ENCODE measurements at regions not wholly inside any gene's neighbourhood (a gene's known extent, or its start where the extent isn't known, plus 50 kb on each side); places are given as distances from the start of the nearest gene placed in this dataset.
A peak's percentile ranks its signal among the peaks of the same experiment; 100 is the strongest.

DNA sequence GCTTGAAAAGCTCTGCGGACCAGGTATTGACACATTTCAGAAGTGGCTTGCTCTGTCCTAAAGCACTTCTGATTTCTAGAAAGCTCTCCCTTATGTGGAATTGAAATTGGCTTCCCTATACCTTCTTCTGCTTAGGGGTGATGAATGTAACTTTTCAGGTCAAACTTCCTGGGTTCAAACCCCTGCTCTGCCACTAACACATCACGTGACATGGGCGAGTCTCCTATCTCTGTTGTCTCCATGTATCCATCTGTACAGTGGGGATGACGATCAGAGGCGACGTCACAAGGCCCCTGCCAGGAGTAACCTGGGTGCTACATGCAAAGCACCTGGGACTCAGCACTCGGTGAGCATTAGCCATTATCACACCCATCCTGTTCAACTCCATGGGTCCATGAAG is 73.7 kb upstream of the PIWIL1 start:
- CTCF ChIA-PET, result no interaction called here
- TF ChIP-seq LEF1 (IDR thresholded peaks at IDR 0.05; ENCODE audit: borderline replicate concordance) (no peak), FOXA1 (IDR thresholded peaks at IDR 0.05) (no peak), FOXK2 (IDR thresholded peaks at IDR 0.05) (no peak), TARDBP (IDR thresholded peaks at IDR 0.05) (no peak), NFRKB (IDR thresholded peaks at IDR 0.05) (no peak), BHLHE40 (IDR thresholded peaks at IDR 0.05; ENCODE audit: borderline replicate concordance) (no peak), SUZ12 (IDR thresholded peaks at IDR 0.05) (no peak), FOXM1 (IDR thresholded peaks at IDR 0.05; ENCODE audit: borderline replicate concordance) (no peak), HDGF (IDR thresholded peaks at IDR 0.05; ENCODE audit: borderline replicate concordance) (no peak), CTBP1 (IDR thresholded peaks at IDR 0.05; ENCODE audit: borderline replicate concordance) (no peak)
- TF ChIP-seq, protein P1, sequence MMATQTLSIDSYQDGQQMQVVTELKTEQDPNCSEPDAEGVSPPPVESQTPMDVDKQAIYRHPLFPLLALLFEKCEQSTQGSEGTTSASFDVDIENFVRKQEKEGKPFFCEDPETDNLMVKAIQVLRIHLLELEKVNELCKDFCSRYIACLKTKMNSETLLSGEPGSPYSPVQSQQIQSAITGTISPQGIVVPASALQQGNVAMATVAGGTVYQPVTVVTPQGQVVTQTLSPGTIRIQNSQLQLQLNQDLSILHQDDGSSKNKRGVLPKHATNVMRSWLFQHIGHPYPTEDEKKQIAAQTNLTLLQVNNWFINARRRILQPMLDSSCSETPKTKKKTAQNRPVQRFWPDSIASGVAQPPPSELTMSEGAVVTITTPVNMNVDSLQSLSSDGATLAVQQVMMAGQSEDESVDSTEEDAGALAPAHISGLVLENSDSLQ (IDR thresholded peaks at IDR 0.05), result no peak
- POLR2A ChIA-PET, result no interaction called here
- DNase-seq (ENCODE audit: extremely low spot score), result no peak

DNA sequence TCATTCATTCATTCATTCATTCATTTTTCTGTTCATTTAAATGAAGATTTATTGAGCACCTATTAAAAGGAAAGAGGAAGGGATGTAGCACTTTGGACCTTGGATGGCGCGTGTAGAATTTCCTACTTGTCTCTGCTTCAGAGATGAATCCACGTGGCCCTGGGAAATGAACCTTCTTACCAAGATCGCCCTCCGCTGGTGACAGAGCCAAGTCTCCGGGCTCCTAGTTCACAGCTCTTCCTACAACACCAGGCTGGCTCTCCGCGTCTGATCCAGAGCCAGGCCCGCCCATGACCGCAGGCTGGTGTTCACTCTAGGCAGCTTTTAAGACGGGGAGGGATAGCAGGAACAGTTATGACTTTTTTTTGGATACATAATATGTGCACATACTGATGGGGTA is 70.9 kb upstream of the PIWIL1 start:
- peak; percentile 13 for DNase-seq (ENCODE audit: extremely low spot score)
- CTCF ChIA-PET, result no interaction called here
- POLR2A ChIA-PET, result no interaction called here
- TF ChIP-seq ZNF384 (IDR thresholded peaks at IDR 0.05), result no peak
- no peak for TF ChIP-seq FOXM1 (IDR thresholded peaks at IDR 0.05; ENCODE audit: borderline replicate concordance)
- no peak for TF ChIP-seq CTBP1 (IDR thresholded peaks at IDR 0.05; ENCODE audit: borderline replicate concordance)
- TF ChIP-seq LEF1 (IDR thresholded peaks at IDR 0.05; ENCODE audit: borderline replicate concordance), result no peak
- TF ChIP-seq SP1 (IDR thresholded peaks at IDR 0.05), result no peak
- TF ChIP-seq BHLHE40 (IDR thresholded peaks at IDR 0.05; ENCODE audit: borderline replicate concordance), result no peak
- no peak for TF ChIP-seq SUZ12 (IDR thresholded peaks at IDR 0.05)
- TF ChIP-seq HDGF (IDR thresholded peaks at IDR 0.05; ENCODE audit: borderline replicate concordance), result no peak
- no peak for TF ChIP-seq FOXA1 (IDR thresholded peaks at IDR 0.05)
- no peak for TF ChIP-seq NFRKB (IDR thresholded peaks at IDR 0.05)
- no peak for TF ChIP-seq ELF4 (IDR thresholded peaks at IDR 0.05)
- no peak for TF ChIP-seq TARDBP (IDR thresholded peaks at IDR 0.05)
- TF ChIP-seq, protein P1 (IDR thresholded peaks at IDR 0.05), result no peak
- no peak for TF ChIP-seq ARNT (IDR thresholded peaks at IDR 0.05)
- TF ChIP-seq FOXK2 (IDR thresholded peaks at IDR 0.05), result no peak

DNA sequence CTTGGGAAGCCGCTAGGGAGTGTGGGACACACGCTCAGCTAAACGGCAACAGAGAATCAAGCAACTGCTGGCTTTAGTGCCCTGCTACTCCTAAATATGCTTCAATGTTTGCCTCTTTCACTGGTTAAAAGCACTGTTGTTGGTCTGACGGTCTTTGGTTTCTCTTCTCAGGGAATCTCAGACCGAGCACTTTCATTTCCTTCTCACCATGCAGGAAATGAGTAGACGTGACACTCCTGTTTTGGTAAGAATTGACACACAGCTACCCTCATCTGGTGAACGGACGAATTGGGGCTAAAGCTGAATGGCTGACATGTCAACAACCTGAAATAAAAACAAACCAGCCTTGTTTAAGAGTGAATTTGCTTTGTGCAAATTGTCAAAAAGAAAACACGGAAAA is 57.5 kb upstream of the PIWIL1 start:
- DNase-seq (ENCODE audit: extremely low spot score), result no peak
- TF ChIP-seq FOXA1 (IDR thresholded peaks at IDR 0.05), result no peak
- no peak for TF ChIP-seq ZNF384 (IDR thresholded peaks at IDR 0.05)
- ChIA-PET POLR2A (no interaction called here), CTCF (interaction anchor here (0.8 kb wide), 1 partner anchor 19 kb away, joined by 3 read pairs; no protein-coding TSS in a partner anchor)

DNA sequence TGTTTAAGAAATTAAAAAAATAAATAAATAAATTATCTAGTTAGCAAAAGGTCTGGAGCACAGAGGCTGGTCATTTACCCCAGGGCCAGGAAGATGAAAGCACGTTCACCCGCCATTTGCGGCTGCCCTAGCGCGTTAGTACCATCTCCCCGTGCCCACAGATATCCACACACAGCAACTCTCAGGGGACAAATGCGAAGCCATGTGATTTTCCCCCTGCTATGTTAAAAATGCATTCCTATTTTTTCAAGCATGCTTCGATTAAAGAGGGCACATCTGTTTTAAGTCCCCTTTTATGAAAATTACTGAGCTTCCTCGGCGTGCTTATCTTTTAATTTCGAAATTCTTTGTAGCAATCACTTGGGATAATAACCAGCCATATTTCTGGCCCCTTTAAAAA is 56.9 kb upstream of the PIWIL1 start:
- ChIA-PET CTCF (interaction anchor here (0.7 to 1.0 kb wide), 4 partner anchors 12 to 32 kb away, joined by 3 read pairs; no protein-coding TSS in a partner anchor), POLR2A (no interaction called here)

DNA sequence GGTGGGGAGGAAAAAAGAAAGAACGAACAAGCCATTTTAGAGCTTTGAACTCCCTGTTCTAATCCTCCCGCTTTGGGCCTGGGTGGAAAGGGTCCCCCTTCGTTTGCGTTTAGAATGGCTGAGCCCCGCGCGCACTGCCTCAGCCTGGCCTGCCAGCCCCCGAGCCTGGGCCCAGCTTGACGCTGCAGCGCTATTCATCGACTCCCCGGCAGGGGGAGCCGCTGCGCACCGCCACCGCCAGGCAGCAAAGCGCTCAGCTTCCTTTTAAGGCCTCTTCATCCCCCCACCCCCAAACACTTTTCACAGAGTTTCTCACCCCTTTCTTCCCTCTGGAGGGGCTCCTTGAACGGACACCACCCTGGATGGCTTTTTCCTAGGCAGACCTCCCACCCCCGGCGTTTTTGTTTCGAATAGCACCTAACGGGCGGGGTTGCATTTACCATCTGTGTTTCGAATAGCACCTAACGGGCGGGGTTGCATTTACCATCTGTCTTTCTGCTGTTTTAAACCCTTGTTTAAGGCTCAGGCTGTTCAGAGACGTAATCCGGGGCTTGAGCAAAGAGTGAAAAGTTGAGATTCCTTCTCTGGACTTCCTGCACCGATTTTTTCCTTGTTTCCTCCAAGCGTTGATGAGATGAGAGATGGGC is 56.4 kb upstream of the PIWIL1 start:
- TF ChIP-seq HDGF (IDR thresholded peaks at IDR 0.05; ENCODE audit: borderline replicate concordance), result no peak
- TF ChIP-seq FOXM1 (IDR thresholded peaks at IDR 0.05; ENCODE audit: borderline replicate concordance), result no peak
- TF ChIP-seq FOXA1 (IDR thresholded peaks at IDR 0.05), result no peak
- TF ChIP-seq CTBP1 (IDR thresholded peaks at IDR 0.05; ENCODE audit: borderline replicate concordance), result no peak
- TF ChIP-seq SUZ12 (IDR thresholded peaks at IDR 0.05), result no peak
- no peak for TF ChIP-seq ELF4 (IDR thresholded peaks at IDR 0.05)
- no peak for TF ChIP-seq L3MBTL2 (conservative IDR thresholded peaks at IDR 0.05)
- no peak for TF ChIP-seq TARDBP (IDR thresholded peaks at IDR 0.05)
- TF ChIP-seq NFRKB (IDR thresholded peaks at IDR 0.05), result no peak
- CTCF ChIA-PET, result interaction anchor here (0.6 to 1.0 kb wide), 5 partner anchors 13 to 578 kb away, joined by 3 to 4 read pairs (median 3); no protein-coding TSS in a partner anchor
- POLR2A ChIA-PET, result no interaction called here
- DNase-seq (ENCODE audit: extremely low spot score), result peak; percentile 75

More for the DNA sequence above, 56.9 kb upstream of the PIWIL1 start:
- no peak for DNase-seq (ENCODE audit: extremely low spot score)
- TF ChIP-seq ARNT (IDR thresholded peaks at IDR 0.05) (no peak), SP1 (IDR thresholded peaks at IDR 0.05) (no peak), BHLHE40 (IDR thresholded peaks at IDR 0.05; ENCODE audit: borderline replicate concordance) (no peak)

DNA sequence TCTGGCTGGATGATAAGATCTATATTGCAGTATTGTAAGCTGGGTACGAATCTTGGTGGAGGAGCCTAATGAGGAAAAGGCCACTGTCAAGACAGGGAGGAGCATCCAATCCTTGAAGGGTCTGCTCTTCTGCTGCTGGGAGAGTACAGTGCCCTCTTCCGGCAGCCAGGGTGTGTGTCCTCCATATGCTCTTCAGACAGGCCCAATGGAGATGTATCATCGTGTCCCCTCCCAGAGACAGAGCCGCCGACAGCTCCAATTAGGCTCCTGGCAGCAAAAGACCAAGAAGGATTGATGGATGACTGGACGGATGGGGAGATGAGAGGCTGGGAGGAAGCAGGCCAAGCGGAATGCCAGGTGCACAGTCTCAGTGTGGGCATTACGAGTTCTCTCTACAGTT is 51.6 kb upstream of the PIWIL1 start:
- no peak for TF ChIP-seq L3MBTL2 (conservative IDR thresholded peaks at IDR 0.05)
- no peak for TF ChIP-seq ZNF384 (IDR thresholded peaks at IDR 0.05)
- TF ChIP-seq, protein P1 (IDR thresholded peaks at IDR 0.05), result peak; percentile 4; the same call in 1 of the 2 replicates
- peak; percentile 53 for DNase-seq (ENCODE audit: extremely low spot score)
- ChIA-PET POLR2A (no interaction called here), CTCF (no interaction called here)

DNA sequence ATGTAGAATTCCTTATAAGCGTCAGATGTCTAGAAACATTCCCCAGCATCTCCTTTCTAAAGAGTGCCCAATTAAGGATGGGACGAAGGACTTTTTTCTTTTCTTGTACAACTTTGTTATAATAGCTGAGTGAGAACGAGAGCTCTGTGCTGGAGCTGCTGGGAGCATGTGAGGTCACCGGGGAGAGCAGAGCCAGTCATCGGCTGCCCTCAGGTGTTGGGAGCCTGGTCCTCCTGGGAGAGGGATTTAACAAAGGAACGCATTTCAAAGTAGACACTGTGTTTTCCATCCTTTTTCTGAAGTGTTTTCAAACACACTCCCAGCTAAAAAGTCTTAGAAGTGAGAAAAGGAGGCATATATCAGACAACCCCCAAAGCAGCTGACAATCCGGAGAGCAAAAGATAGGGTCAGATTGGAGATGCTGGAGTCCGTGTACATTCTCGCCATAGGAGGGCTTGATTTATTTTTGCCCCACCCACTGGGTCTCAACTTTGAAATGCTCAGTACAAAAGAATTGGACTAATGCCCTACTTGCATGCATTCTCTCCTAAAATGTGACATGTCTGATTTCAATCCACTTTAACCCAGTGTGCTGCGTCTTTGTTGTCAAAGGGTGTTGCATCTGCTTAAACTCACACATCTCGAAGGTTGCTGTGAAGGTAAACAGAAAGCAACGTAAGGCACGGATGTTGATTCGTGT is 50.8 kb upstream of the PIWIL1 start:
- no peak for DNase-seq (ENCODE audit: extremely low spot score)
- ChIA-PET CTCF (no interaction called here), POLR2A (no interaction called here)
- no peak for TF ChIP-seq FOXA1 (IDR thresholded peaks at IDR 0.05)
- TF ChIP-seq TARDBP (IDR thresholded peaks at IDR 0.05), result no peak
- no peak for TF ChIP-seq LEF1 (IDR thresholded peaks at IDR 0.05; ENCODE audit: borderline replicate concordance)
- no peak for TF ChIP-seq NFRKB (IDR thresholded peaks at IDR 0.05)
- no peak for TF ChIP-seq HDGF (IDR thresholded peaks at IDR 0.05; ENCODE audit: borderline replicate concordance)
- no peak for TF ChIP-seq FOXM1 (IDR thresholded peaks at IDR 0.05; ENCODE audit: borderline replicate concordance)
